ENCODE measurements at regions not wholly inside any gene's neighbourhood (a gene's known extent, or its start where the extent isn't known, plus 50 kb on each side); places are given as distances from the start of the nearest gene placed in this dataset.

DNA sequence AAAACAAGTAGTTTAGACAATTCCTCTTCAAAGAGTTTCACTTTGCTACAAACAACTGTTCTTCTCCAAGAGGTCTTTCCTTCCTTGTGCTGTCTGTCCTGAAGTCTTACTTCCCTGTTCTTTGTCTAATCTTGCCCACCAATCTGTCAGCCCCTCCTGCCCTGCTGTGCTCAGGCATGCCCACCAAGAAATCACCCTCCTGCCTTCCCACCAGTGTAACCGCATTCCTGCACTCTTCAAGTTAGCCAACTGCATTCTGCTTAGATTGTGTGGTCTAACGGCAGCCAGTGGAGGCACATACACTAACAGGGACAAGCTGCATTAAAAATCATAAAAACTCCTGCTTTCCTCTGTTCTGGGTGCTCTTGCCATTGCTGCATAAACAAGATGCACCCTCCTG is 215.9 kb upstream of the RBMY1B start:
- no peak for DNase-seq

DNA sequence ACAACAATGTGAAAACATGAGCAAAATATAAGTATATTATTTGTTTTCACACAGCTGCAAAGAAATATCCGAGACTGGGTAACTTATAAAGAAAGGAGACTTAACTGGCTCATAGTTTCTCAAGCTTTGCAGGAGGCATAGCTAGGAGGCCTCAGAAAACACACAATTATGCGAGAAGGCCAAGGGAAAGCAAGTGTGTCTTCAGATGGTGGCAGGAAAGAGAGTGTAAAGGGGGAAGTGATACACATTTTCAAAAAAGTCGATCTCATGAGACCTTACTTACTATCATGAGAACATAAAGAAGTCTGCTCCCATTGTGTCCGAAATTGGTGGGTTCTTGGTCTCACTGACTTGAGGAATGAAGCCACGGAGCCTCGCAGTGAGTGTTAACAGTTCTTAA is 208.9 kb upstream of the RBMY1B start:
- DNase-seq: no peak

DNA sequence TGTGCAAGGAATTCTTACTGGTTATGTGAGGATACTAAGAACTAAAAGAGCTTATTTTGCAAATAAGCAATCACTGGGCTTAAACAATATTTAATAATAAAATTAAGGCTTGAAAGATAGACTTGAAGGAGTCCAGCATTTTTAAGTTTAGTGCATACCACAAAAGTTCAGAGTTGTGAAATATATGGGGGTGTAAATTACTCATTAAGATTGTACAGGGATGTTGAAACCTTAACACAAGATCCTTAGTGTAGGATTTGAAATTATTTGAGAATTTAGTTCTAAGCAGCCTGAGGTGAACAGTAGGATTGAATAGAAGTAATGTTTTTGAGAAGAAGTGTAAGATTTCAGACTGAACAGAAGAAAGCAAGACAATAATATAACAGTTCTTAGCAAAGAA is 195.8 kb upstream of the RBMY1B start:
- no peak for DNase-seq
